GM23338 (cell line): ENCODE measurements at regions not wholly inside any gene's neighbourhood (a gene's known extent, or its start where the extent isn't known, plus 50 kb on each side); places are given as distances from the start of the nearest gene placed in this dataset.

Source experiments
- ATAC-seq: fragments of 200-7000 bp; cut with Tn5 transposase; 3 replicates; pipeline ENCODE4 v1.9.1; 2020
- DNase-seq: peaks from one replicate; pipeline ENCODE4 v3.0.0-alpha.2; 2015; ENCODE audit warnings: low spot score
- H2AFZ ChIP-seq: fragments of 200-600 bp; sonication (generic); 2 replicates; pipeline ENCODE4 v1.8.0; 2016; ENCODE audit warnings: antibody characterized with exemption, mild to moderate bottlenecking, moderate library complexity
- H3F3A ChIP-seq: fragments of 200-600 bp; sonication (generic); replicated peaks from 2 replicates; pipeline ENCODE4 v1.8.0; 2017; ENCODE audit warnings: antibody characterized with exemption, mixed run types, low read depth
- H3K27ac ChIP-seq: fragments of 200-600 bp; sonication (generic); 2 replicates; pipeline ENCODE4 v1.6.1; 2016; ENCODE audit warnings: low read depth
- H3K27me3 ChIP-seq: fragments of 200-600 bp; sonication (generic); 2 replicates; pipeline ENCODE4 v1.8.0; 2016; ENCODE audit warnings: mild to moderate bottlenecking, mixed run types, moderate library complexity; ENCODE audit not compliant: insufficient read depth
- H3K36me3 ChIP-seq: fragments of 200-600 bp; sonication (generic); 2 replicates; pipeline ENCODE4 v1.8.0; 2016; ENCODE audit warnings: mild to moderate bottlenecking; ENCODE audit not compliant: insufficient read depth
- H3K4me1 ChIP-seq: fragments of 200-600 bp; sonication (generic); 2 replicates; pipeline ENCODE4 v1.8.0; 2016; ENCODE audit warnings: mild to moderate bottlenecking, moderate library complexity; ENCODE audit not compliant: insufficient read depth
- H3K4me2 ChIP-seq: fragments of 200-600 bp; sonication (generic); 2 replicates; pipeline ENCODE4 v1.7.1; 2017; ENCODE audit warnings: mixed run types
- H3K4me3 ChIP-seq: fragments of 200-600 bp; sonication (generic); 2 replicates; pipeline ENCODE4 v1.6.1; 2016; ENCODE audit warnings: mixed run types
- H3K79me2 ChIP-seq: fragments of 200-600 bp; sonication (generic); replicated peaks from 2 replicates; pipeline ENCODE4 v1.8.0; 2017; ENCODE audit warnings: mild to moderate bottlenecking; ENCODE audit not compliant: insufficient read depth
- H3K9me2 ChIP-seq: fragments of 200-600 bp; sonication (generic); 2 replicates; pipeline ENCODE4 v1.8.0; 2017; ENCODE audit not compliant: insufficient read depth
- H4K20me1 ChIP-seq: fragments of 200-600 bp; sonication (generic); replicated peaks from 2 replicates; pipeline ENCODE4 v1.8.0; 2017; ENCODE audit warnings: mild to moderate bottlenecking; ENCODE audit not compliant: insufficient read depth
- H3K27ac Mint-ChIP-seq: 2 replicates; pipeline ENCODE4 v1.8.0; 2020; ENCODE audit warnings: inconsistent platforms, mild to moderate bottlenecking, moderate library complexity, mixed read lengths
- H3K27me3 Mint-ChIP-seq: 3 replicates; pipeline ENCODE4 v1.8.0; 2022; ENCODE audit warnings: low read depth, mild to moderate bottlenecking, moderate library complexity, mixed read lengths, inconsistent platforms; ENCODE audit not compliant: insufficient read depth, poor library complexity
- H3K36me3 Mint-ChIP-seq: 3 replicates; pipeline ENCODE4 v1.8.0; 2021; ENCODE audit warnings: low read depth, mild to moderate bottlenecking, inconsistent platforms, moderate library complexity, mixed read lengths
- H3K4me1 Mint-ChIP-seq: 3 replicates; pipeline ENCODE4 v1.8.0; 2020; ENCODE audit warnings: mild to moderate bottlenecking, inconsistent platforms, mixed read lengths
- H3K4me3 Mint-ChIP-seq: 3 replicates; pipeline ENCODE4 v1.8.0; 2021; ENCODE audit warnings: moderate library complexity, mild to moderate bottlenecking, inconsistent platforms, mixed read lengths
- H3K9me3 Mint-ChIP-seq: 3 replicates; pipeline ENCODE4 v1.8.0; 2020; ENCODE audit warnings: moderate library complexity, mild to moderate bottlenecking, inconsistent platforms, mixed read lengths
- CREB1 ChIP-seq: fragments of 250-450 bp; sonication (Bioruptor Pico); IDR thresholded peaks from 2 replicates; pipeline ENCODE4 v1.5.0; 2020; ENCODE audit warnings: low read depth, mild to moderate bottlenecking, moderate library complexity
- ETS1 ChIP-seq: IDR thresholded peaks from 2 replicates; pipeline ENCODE4 v1.6.1; 2016; ENCODE audit warnings: antibody characterized with exemption
- EZH2 ChIP-seq: fragments of 200-600 bp; sonication (generic); IDR thresholded peaks from one replicate; pipeline ENCODE4 v1.8.0; 2017; ENCODE audit warnings: antibody characterized with exemption, mild to moderate bottlenecking, low read depth; ENCODE audit not compliant: unreplicated experiment
- JUNB ChIP-seq: IDR thresholded peaks from one replicate; pipeline ENCODE4 v1.6.1; 2016; ENCODE audit warnings: antibody characterized with exemption; ENCODE audit not compliant: unreplicated experiment
- POLR2AphosphoS5 ChIP-seq: IDR thresholded peaks from 2 replicates; pipeline ENCODE4 v1.6.1; 2016; ENCODE audit warnings: antibody characterized with exemption, low read depth
- REST ChIP-seq: IDR thresholded peaks from one replicate; pipeline ENCODE4 v1.6.1; 2018; ENCODE audit warnings: antibody characterized with exemption; ENCODE audit not compliant: unreplicated experiment
- ZNF331 ChIP-seq: fragments of 250-450 bp; sonication (Bioruptor Pico); IDR thresholded peaks from 2 replicates; pipeline ENCODE4 v1.5.0; 2020; ENCODE audit warnings: low read depth, mild to moderate bottlenecking, moderate library complexity
- ZNF462 ChIP-seq: fragments of 250-450 bp; sonication (Bioruptor Pico); IDR thresholded peaks from 2 replicates; pipeline ENCODE4 v1.5.0; 2020; ENCODE audit warnings: mild to moderate bottlenecking, moderate library complexity

- no peak overlapping the region for H2AFZ ChIP-seq
- H3K27ac Mint-ChIP-seq: no peak overlapping the region
- TF ChIP-seq POLR2AphosphoS5 (no peak), ZNF462 (CRISPR knock-in tag) (no peak), CREB1 (CRISPR knock-in tag) (no peak), REST (no peak), ZNF331 (no peak), EZH2 (no peak), ETS1 (no peak), JUNB (no peak)
- H3K9me3 Mint-ChIP-seq: no peaks in the 10 kb centered on the region
- no peaks in the 10 kb centered on the region for H3K36me3 ChIP-seq
- H3F3A ChIP-seq: no peaks in the 10 kb centered on the region
- H3K4me3 Mint-ChIP-seq: no peak overlapping the region
- no peaks in the 10 kb centered on the region for H4K20me1 ChIP-seq
- H3K36me3 Mint-ChIP-seq: no peaks in the 10 kb centered on the region
- H3K4me1 Mint-ChIP-seq: peaks cover 10% of the 10 kb centered on the region; the same call in 2 of the 3 replicates
- ATAC-seq (no peak), DNase-seq (no peak)
- no peak overlapping the region for H3K27ac ChIP-seq
- H3K9me2 ChIP-seq: no peaks in the 10 kb centered on the region
- H3K4me3 ChIP-seq: no peak overlapping the region
- H3K27me3 Mint-ChIP-seq: no peaks in the 10 kb centered on the region
- no peaks in the 10 kb centered on the region for H3K79me2 ChIP-seq
- H3K4me2 ChIP-seq: no peak overlapping the region
- no peaks in the 10 kb centered on the region for H3K4me1 ChIP-seq
- H3K27me3 ChIP-seq: no peaks in the 10 kb centered on the region
Observed at GRCh38 chr2:116513991-116514390, 1300.5 kb upstream of the DDX18 start.
